Head of caudate nucleus (tissue), 42 donors: ENCODE measurements at regions not wholly inside any gene's neighbourhood (a gene's known extent, or its start where the extent isn't known, plus 50 kb on each side); places are given as distances from the start of the nearest gene placed in this dataset.

Source experiments
- DNase-seq, 42 donors: peaks; one replicate each; pipeline versions ENCODE4 v3.0.0 to v3.0.0-alpha.2; 2020 to 2021; ENCODE audit warnings: mixed read lengths in 7 of 42
- intact Hi-C: fragments of 100-400 bp; cut with DNase I; formaldehyde crosslinking; loops from one replicate; pipeline ENCODE4 v1.15.0; 2022

GRCh38 chr5:135138116-135138850, 104.3 kb upstream of the PITX1 start:
- intact Hi-C loops: no loop called here
- DNase-seq: no peak

GRCh38 chr5:135137146-135137915, 103.3 kb upstream of the PITX1 start:
- DNase-seq: peak in 1 of 42 donors; percentile 19

GRCh38 chr5:135136546-135136945, 102.5 kb upstream of the PITX1 start:
- DNase-seq: no peak
- intact Hi-C loops: no loop called here

More at GRCh38 chr5:135137146-135137915, 103.3 kb upstream of the PITX1 start:
- intact Hi-C loops: no loop called here

GRCh38 chr5:135135530-135136226, 101.7 kb upstream of the PITX1 start:
- DNase-seq: no peak
- intact Hi-C loops: no loop called here

- DNase-seq: peak in 1 of 42 donors; percentile 5
- intact Hi-C loops: no loop called here
Observed at GRCh38 chr5:135134691-135135381, 100.8 kb upstream of the PITX1 start.

- DNase-seq: peak in 1 of 42 donors; percentile 6
- intact Hi-C loops: no loop called here
Observed at GRCh38 chr5:135133698-135134515, 99.9 kb upstream of the PITX1 start.

GRCh38 chr5:135133181-135133580, 99.2 kb upstream of the PITX1 start:
- intact Hi-C loops: no loop called here
- no peak for DNase-seq

DNA sequence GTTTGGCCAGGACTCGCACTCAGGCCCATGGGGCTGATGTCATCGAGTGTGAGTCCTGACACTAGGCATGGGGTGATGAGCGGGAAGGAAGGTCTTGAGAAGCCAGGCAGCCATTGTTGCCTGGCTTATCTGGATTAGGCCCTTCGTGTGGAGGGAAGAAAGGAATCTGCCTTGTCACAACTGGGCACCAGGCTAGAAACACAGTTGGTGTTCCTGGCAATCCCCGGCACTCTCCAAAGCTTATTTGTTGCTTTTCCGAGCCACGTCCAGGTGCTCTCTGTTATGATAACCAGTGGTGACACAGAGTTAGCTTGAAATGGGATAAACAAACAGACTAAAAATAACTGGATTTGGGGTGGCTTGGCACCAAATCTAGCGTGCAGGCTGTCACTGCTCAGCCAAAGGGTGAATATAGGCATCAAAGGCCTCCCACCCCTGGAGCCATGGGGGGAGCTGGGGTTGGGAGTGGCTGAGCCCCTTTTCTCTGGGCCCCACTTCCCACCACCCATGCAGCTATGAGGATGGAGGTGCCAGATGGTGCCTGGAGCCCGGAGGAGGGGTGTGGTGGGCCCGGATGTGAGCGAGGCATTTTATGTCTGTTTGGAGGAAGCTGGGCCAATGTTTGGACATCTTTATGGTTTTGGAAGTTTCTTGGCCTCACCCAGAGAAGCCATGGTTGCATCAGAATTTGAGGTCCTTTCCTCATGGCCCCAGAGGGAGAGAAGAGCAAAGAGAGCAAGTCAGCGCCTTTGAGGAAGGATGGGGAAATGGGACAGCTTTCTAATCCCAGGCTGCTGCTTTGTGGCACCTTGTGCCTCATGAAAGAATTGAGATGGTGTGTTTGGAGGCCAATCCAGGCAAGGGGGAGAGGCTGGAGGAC, 98.0 kb upstream of the PITX1 start:
- intact Hi-C loops: no loop called here
- no peak for DNase-seq

- intact Hi-C loops: no loop called here
- DNase-seq: no peak
Observed at GRCh38 chr5:135130261-135131215, 96.5 kb upstream of the PITX1 start.

- intact Hi-C loops: no loop called here
- no peak for DNase-seq
Observed at GRCh38 chr5:135129307-135129706, 95.3 kb upstream of the PITX1 start.

- DNase-seq: no peak
- intact Hi-C loops: no loop called here
Observed at GRCh38 chr5:135128361-135128760, 94.3 kb upstream of the PITX1 start.

DNA sequence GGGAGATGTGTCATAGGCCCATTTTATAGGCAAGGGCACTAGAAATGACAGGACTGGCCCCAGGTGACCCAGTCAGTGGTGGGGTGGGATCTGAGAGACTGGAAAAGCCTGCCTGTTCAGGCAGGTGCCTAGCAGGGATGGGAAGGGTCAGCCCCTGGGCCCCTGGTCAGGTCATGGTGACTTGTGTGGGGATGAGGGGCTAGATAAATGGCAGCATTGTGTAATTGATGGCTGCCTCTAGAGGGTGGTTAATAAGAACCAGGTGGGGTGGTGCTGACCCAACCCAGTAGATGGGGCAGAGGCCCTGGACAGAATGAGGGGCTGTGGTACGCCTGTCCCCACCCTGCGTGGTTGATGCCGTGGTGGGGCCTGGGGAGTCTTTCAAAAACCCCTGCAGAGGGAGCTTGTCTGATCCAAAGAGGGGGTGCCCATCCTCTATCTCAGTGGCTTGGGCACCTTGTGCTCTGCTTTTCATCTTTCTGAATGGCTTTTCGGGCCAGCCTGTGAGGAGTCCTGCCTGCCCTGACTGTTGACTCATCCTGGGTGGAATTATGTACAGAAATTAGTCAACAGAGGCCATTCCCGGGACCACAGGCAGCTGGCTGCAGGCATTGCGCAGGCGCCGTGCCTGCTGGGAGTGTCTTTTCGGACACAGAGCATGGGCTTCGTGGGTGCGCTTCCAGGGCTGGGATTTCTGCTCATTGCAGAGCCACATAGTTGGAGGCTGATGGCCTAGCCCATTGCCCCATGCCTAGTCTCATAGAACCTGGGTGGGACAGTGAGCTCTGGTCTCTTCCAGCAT, 93.6 kb upstream of the PITX1 start:
- no peak for DNase-seq
- intact Hi-C loops: no loop called here

- DNase-seq: no peak
- intact Hi-C loops: no loop called here
Observed at GRCh38 chr5:135126688-135127438, 92.8 kb upstream of the PITX1 start.

DNA sequence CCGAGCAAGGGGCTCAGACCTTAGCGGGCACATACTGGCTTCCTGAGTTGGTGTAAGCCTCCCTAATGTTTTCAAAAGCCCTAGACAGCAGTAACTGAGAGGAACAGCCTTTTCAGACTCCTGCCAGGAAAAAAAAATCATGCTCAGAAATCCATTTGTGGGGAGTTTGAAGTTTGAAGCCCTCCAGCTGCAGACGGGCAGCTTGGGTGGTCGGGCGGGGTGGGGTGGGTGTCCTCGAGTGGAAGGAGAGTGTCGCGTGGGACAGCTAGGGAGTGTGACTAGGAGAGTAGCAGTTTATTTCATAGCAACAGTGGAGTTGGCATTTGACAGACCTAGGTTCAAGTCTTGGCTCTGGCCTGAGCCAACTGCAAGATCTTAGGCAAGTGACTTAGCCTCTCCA, 90.7 kb upstream of the PITX1 start:
- no peak for DNase-seq
- intact Hi-C loops: no loop called here

- DNase-seq: no peak
- intact Hi-C loops: no loop called here
Observed at GRCh38 chr5:135124128-135124527, 90.1 kb upstream of the PITX1 start.
